Activated B cell treated with CpG ODN at 0.5 μM for 24 hours (primary cell): ENCODE measurements at regions not wholly inside any gene's neighbourhood (a gene's known extent, or its start where the extent isn't known, plus 50 kb on each side); places are given as distances from the start of the nearest gene placed in this dataset.
"Not testable (repeated sequence)": the region's sequence is repeated elsewhere in the genome, so short reads cannot be mapped to it uniquely, and the experiment has no call there.

Experiments
- ATAC-seq: fragments of 200-7000 bp; cut with Tn5 transposase; one replicate; pipeline ENCODE4 v1.10.0; 2021; ENCODE audit warnings: low read depth, mild to moderate bottlenecking, moderate library complexity
- CTCF ChIA-PET: fragments of 350-600 bp; sonication (Branson Sonifier 250); formaldehyde crosslinking; loops from one replicate; lab custom pipeline; 2021; ENCODE audit warnings: antibody characterized with exemption; lab: Charles Lee
- POLR2A ChIA-PET: fragments of 350-600 bp; sonication (Branson Sonifier 250); formaldehyde crosslinking; loops from one replicate; lab custom pipeline; 2021; ENCODE audit warnings: antibody characterized with exemption; lab: Charles Lee
- DNase-seq: peaks from one replicate; pipeline ENCODE4 v3.0.0; 2022
- H3K27ac Mint-ChIP-seq: one replicate; pipeline ENCODE4 v1.8.0; 2020; ENCODE audit warnings: mixed read lengths
- H3K27me3 Mint-ChIP-seq: one replicate; pipeline ENCODE4 v1.8.0; 2021; ENCODE audit warnings: mixed read lengths
- H3K36me3 Mint-ChIP-seq: one replicate; pipeline ENCODE4 v1.8.0; 2021; ENCODE audit warnings: low read depth, mixed read lengths
- H3K4me1 Mint-ChIP-seq: one replicate; pipeline ENCODE4 v1.8.0; 2021; ENCODE audit warnings: mixed read lengths
- H3K4me3 Mint-ChIP-seq: one replicate; pipeline ENCODE4 v1.8.0; 2020; ENCODE audit warnings: mild to moderate bottlenecking, mixed read lengths
- H3K9me3 Mint-ChIP-seq: one replicate; pipeline ENCODE4 v1.8.0; 2020; ENCODE audit warnings: mixed read lengths
- CTCF ChIP-seq: fragments of 200-600 bp; IDR thresholded peaks from one replicate; pipeline ENCODE4 v1.8.0; 2022; ENCODE audit warnings: antibody characterized with exemption, mild to moderate bottlenecking
- intact Hi-C: fragments of 100-400 bp; cut with micrococcal nuclease; formaldehyde crosslinking; loops from one replicate; pipeline ENCODE4 v1.15.1; 2024

GRCh38 chr1:102529446-102529845 lies 532.7 kb upstream of the OLFM3 start:
- Mint-ChIP-seq H3K36me3 (no peaks in the 10 kb centered on the region), H3K27me3 (no peaks in the 10 kb centered on the region), H3K27ac (no peak overlapping the region), H3K9me3 (peaks cover 4% of the 10 kb centered on the region), H3K4me1 (no peaks in the 10 kb centered on the region), H3K4me3 (no peak overlapping the region)
- DNase-seq (no peak), ATAC-seq (no peak)
- ChIA-PET CTCF (no interaction called here), POLR2A (no interaction called here)
- intact Hi-C loops: no loop called here
- no peak for TF ChIP-seq CTCF

GRCh38 chr1:102500758-102501157 lies 504.0 kb upstream of the OLFM3 start:
- TF ChIP-seq CTCF: no peak
- H3K9me3 Mint-ChIP-seq: peaks cover 13% of the 10 kb centered on the region
- intact Hi-C loops: no loop called here
- H3K27ac Mint-ChIP-seq: no peak overlapping the region
- ATAC-seq: no peak
- no peak overlapping the region for H3K4me3 Mint-ChIP-seq
- CTCF ChIA-PET: no interaction called here
- POLR2A ChIA-PET: no interaction called here
- H3K36me3 Mint-ChIP-seq: no peaks in the 10 kb centered on the region
- H3K27me3 Mint-ChIP-seq: no peaks in the 10 kb centered on the region
- no peak for DNase-seq
- no peaks in the 10 kb centered on the region for H3K4me1 Mint-ChIP-seq

GRCh38 chr1:102498929-102499328 lies 502.2 kb upstream of the OLFM3 start:
- TF ChIP-seq CTCF: no peak
- ChIA-PET CTCF (no interaction called here), POLR2A (no interaction called here)
- intact Hi-C loops: no loop called here
- no peak overlapping the region for H3K27ac Mint-ChIP-seq
- DNase-seq (no peak), ATAC-seq (no peak)
- peaks cover 22% of the 10 kb centered on the region for H3K9me3 Mint-ChIP-seq
- H3K4me1 Mint-ChIP-seq: no peaks in the 10 kb centered on the region
- no peaks in the 10 kb centered on the region for H3K27me3 Mint-ChIP-seq
- H3K36me3 Mint-ChIP-seq: no peaks in the 10 kb centered on the region
- H3K4me3 Mint-ChIP-seq: no peak overlapping the region

- H3K4me1 Mint-ChIP-seq, CTCF ChIA-PET, ATAC-seq, DNase-seq, H3K4me3 Mint-ChIP-seq, H3K36me3 Mint-ChIP-seq, POLR2A ChIA-PET, H3K27ac Mint-ChIP-seq, intact Hi-C loops, H3K27me3 Mint-ChIP-seq: not testable (repeated sequence)
- peaks cover 28% of the 10 kb centered on the region for H3K9me3 Mint-ChIP-seq
These were observed 501.1 kb upstream of the OLFM3 start for GRCh38 chr1:102497810-102498209.

- no peak overlapping the region for H3K4me3 Mint-ChIP-seq
These were observed 475.8 kb upstream of the OLFM3 start for GRCh38 chr1:102472520-102472919.

More at GRCh38 chr1:102472520-102472919, 475.8 kb upstream of the OLFM3 start:
- Mint-ChIP-seq H3K4me1 (no peaks in the 10 kb centered on the region), H3K9me3 (peaks cover 2% of the 10 kb centered on the region), H3K27me3 (no peaks in the 10 kb centered on the region), H3K27ac (no peak overlapping the region), H3K36me3 (no peaks in the 10 kb centered on the region)
- POLR2A ChIA-PET: no interaction called here
- DNase-seq: no peak
- CTCF ChIA-PET: no interaction called here
- ATAC-seq: no peak
- TF ChIP-seq CTCF: no peak
- intact Hi-C loops: no loop called here
